Bronchial epithelial cell (primary cell): ENCODE measurements at regions not wholly inside any gene's neighbourhood (a gene's known extent, or its start where the extent isn't known, plus 50 kb on each side); places are given as distances from the start of the nearest gene placed in this dataset.
"Not testable (repeated sequence)": the region's sequence is repeated elsewhere in the genome, so short reads cannot be mapped to it uniquely, and the experiment has no call there.

Experiments
- DNase-seq: peaks from one replicate; pipeline ENCODE4 v3.0.0-alpha.2; 2010; ENCODE audit warnings: low read depth
- FAIRE-seq: peaks from 2 replicates; lab custom pipeline; 2011; peaks lifted over from hg19 to GRCh38; lab: Jason Lieb, UNC
- H3K27me3 ChIP-seq: 2 replicates; pipeline ENCODE4 v1.5.1; 2011; ENCODE audit warnings: low read length; ENCODE audit not compliant: control insufficient read depth, insufficient read depth
- H3K36me3 ChIP-seq: 2 replicates; pipeline ENCODE4 v1.5.1; 2011; ENCODE audit warnings: low read length; ENCODE audit not compliant: control insufficient read depth, insufficient read depth
- H3K4me3 ChIP-seq: 2 replicates; pipeline ENCODE4 v1.5.1; 2011; ENCODE audit warnings: mild to moderate bottlenecking, low read depth, low read length, control low read depth
- TF ChIP-seq, protein P1 (sequence below): IDR thresholded peaks from 2 replicates; pipeline ENCODE4 v1.5.1; 2011; ENCODE audit warnings: mild to moderate bottlenecking, moderate library complexity, low read length, control low read depth, inconsistent platforms; ENCODE audit not compliant: insufficient read depth, severe bottlenecking

DNA sequence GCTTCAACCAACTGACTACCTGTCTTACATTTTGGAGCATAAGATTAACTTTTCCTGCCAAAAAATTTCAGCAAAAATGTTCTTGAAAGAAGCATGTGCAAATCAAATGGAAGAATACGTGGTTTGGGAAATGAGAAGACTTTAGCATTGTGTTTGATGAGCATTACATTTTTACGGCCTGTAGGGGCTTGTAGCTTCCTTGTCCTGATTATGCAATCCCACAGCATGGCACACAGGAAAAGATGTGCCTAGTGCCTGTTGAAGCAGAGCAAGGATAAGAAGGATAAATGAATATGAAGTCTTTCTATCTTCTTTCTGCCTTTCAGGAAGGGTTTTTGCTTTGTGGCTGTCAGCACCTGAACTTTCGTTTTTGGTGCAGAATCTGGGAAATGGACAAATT lies 134.1 kb upstream of the PALS2 start:
- not testable (repeated sequence) for H3K36me3 ChIP-seq, H3K4me3 ChIP-seq, H3K27me3 ChIP-seq
- TF ChIP-seq, protein P1, sequence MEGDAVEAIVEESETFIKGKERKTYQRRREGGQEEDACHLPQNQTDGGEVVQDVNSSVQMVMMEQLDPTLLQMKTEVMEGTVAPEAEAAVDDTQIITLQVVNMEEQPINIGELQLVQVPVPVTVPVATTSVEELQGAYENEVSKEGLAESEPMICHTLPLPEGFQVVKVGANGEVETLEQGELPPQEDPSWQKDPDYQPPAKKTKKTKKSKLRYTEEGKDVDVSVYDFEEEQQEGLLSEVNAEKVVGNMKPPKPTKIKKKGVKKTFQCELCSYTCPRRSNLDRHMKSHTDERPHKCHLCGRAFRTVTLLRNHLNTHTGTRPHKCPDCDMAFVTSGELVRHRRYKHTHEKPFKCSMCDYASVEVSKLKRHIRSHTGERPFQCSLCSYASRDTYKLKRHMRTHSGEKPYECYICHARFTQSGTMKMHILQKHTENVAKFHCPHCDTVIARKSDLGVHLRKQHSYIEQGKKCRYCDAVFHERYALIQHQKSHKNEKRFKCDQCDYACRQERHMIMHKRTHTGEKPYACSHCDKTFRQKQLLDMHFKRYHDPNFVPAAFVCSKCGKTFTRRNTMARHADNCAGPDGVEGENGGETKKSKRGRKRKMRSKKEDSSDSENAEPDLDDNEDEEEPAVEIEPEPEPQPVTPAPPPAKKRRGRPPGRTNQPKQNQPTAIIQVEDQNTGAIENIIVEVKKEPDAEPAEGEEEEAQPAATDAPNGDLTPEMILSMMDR = peak; percentile 14
- peak; percentile 82 for DNase-seq
- peak; percentile 95 for FAIRE-seq

DNA sequence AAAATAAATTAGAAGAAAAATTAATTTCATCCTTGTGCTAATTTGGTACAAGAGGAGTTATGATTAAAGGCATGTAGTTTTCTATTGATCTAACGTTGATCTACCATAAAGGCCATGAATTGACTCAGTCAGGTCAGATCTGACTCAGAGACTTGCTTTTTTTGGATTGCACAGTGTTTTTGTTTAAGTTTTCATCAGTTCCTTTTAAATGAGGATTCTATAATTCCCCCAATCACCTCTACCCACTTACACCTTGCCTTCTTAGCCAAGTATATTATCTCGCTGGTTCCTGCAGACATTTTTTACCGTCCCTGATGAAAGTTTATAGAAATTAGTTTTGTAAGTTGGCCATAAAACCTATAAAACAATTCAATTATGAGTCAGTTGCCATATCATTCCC lies 132.4 kb upstream of the PALS2 start:
- FAIRE-seq (no peak), DNase-seq (peak; percentile 12)
- Histone ChIP-seq H3K4me3 (no peak overlapping the region), H3K27me3 (no peaks in the 10 kb centered on the region), H3K36me3 (no peaks in the 10 kb centered on the region)
- TF ChIP-seq, protein P1 = no peak

DNA sequence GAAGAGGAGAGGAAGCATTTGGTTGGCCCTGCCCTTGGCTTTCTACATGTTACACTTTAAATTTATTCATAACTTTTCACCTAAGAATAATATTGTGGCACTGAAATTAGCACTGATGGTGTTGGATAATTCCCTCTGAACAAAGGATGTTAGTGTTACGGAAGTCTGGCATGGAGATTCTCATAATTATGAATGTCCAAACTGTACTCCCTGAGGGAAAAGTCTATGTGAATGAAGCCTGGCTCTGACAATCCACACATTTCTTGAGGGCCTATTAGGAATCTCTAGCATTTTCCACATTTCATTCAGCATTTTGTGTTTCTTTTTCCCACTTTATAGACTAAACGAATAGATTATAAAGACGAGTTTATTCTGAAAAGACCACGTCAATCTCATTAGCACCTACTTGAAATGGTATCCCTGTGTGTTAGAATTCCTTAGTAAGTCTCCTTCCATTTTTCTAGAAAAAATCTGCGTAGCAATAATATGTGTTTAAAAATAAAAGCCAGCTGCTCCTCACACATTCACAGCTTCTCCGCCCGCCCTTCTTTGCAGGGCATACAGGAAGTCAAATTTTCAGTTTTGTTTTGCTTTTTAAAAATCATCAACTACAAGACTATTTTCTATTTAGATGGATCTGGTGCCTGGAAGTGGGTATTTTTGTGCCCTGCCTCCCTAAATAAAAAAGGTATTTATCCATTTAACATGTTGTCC lies 131.8 kb upstream of the PALS2 start:
- TF ChIP-seq, protein P1 = no peak
- FAIRE-seq (no peak), DNase-seq (no peak)
- H3K4me3 ChIP-seq = no peak overlapping the region
- no peaks in the 10 kb centered on the region for H3K27me3 ChIP-seq
- H3K36me3 ChIP-seq = no peaks in the 10 kb centered on the region

DNA sequence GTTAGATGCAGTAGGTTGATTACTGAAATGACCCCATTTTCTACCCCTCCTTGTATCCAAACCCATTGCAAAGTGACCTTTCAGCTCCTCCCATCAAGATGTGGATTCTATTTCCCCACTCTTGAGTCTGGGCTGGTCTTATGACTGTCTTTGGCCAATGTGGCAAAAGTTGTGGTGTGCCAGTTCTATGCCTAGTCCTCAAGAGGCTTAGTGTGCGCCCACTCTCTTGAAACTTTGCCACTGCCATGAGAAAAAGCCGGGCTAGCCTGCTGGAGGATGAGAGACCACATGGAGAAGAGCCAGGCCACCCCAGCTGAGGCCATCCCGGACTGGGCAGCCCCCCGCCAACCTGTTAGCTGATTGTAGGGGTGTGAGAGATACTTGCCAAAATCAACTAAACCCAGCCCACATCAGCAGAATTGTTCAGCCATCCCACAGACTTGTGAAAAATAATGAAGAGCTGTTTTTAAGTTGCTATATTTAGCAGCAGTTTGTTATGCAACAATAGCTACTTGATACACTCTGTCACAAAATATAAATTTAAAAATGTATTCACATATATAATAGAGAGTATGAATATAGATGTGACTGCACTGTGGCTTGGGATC lies 131.0 kb upstream of the PALS2 start:
- TF ChIP-seq, protein P1 = no peak
- H3K36me3 ChIP-seq = no peaks in the 10 kb centered on the region
- FAIRE-seq (no peak), DNase-seq (no peak)
- no peak overlapping the region for H3K4me3 ChIP-seq
- H3K27me3 ChIP-seq = no peaks in the 10 kb centered on the region

DNA sequence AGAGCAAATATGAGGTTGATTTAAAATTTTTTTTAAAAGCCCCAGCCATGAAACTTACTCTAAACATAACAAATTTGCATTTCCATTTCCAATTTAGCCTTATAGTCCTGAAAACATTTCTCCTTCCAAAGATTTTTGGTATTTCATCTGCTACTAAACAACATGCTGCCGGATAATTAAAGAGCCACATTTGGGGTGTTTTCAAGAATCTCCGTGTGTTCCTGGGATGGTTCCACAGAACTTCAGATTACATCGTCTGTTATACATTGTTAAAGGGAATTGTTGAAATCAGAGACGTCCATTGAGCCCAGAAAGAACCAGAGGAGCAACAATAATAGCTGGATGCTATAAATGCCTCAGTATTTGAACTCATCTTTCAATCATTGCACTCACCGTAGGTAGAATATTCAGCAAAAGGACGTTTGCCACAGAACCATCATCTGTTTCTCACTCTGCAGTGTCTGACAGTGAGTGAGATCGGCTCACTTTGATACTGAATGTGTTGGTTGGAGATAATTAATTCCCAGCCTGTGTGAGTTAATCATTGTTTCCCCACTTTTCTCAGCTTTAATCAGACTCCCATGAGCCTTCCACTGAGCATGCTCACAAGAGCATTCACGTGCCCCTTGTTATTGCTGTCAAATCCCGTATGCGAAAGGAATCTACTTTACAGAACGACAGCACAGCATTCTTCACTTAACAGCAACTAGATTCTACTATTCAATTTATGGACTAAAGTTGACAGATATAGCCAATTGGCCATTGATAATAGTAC lies 128.4 kb upstream of the PALS2 start:
- FAIRE-seq = no peak

More for the DNA sequence above, 128.4 kb upstream of the PALS2 start:
- no peak for DNase-seq
- TF ChIP-seq, protein P1 = no peak
- Histone ChIP-seq H3K27me3 (no peaks in the 10 kb centered on the region), H3K4me3 (no peak overlapping the region), H3K36me3 (no peaks in the 10 kb centered on the region)
